A549 (cell line): ENCODE measurements at regions not wholly inside any gene's neighbourhood (a gene's known extent, or its start where the extent isn't known, plus 50 kb on each side); places are given as distances from the start of the nearest gene placed in this dataset.

Experiments
- CHD2 ChIP-seq: fragments of 150-350 bp; IDR thresholded peaks from 2 replicates; pipeline ENCODE4 v1.6.1; 2014; ENCODE audit warnings: low read length; ENCODE audit not compliant: partially characterized antibody
- EP300 ChIP-seq, 2 experiments: fragments of >200 bp; sonication (Bioruptor Twin); formaldehyde crosslinking; IDR thresholded peaks; 2 replicates in 1 of 2; 3 replicates in 1 of 2; pipeline ENCODE4 v1.6.1; 2016 to 2017
- HDAC2 ChIP-seq: fragments of 200-600 bp; sonication (generic); IDR thresholded peaks from 2 replicates; pipeline ENCODE4 v1.6.1; 2016
- HOXB13 ChIP-seq: fragments of 250-450 bp; sonication (Bioruptor Pico); IDR thresholded peaks from 2 replicates; pipeline ENCODE4 v1.5.0; 2020; ENCODE audit warnings: low read depth, mild to moderate bottlenecking, moderate library complexity
- JUNB ChIP-seq: fragments of >200 bp; sonication (Bioruptor Twin); formaldehyde crosslinking; IDR thresholded peaks from 2 replicates; pipeline ENCODE4 v1.6.1; 2016
- NR3C1 ChIP-seq: fragments of >200 bp; sonication (Bioruptor Twin); formaldehyde crosslinking; IDR thresholded peaks from 3 replicates; pipeline ENCODE4 v1.6.1; 2017
- POLR2A ChIP-seq: IDR thresholded peaks from 2 replicates; pipeline ENCODE4 v1.6.1; 2012; ENCODE audit warnings: mild to moderate bottlenecking, low read length
- ZFP36 ChIP-seq: fragments of 450-650 bp; IDR thresholded peaks from 2 replicates; pipeline ENCODE4 v1.6.1; 2014; ENCODE audit warnings: borderline replicate concordance; ENCODE audit not compliant: partially characterized antibody
- TF ChIP-seq, protein P1 (sequence below): fragments of >200 bp; sonication (Bioruptor Twin); formaldehyde crosslinking; IDR thresholded peaks from 3 replicates; pipeline ENCODE4 v1.5.1; 2016

DNA sequence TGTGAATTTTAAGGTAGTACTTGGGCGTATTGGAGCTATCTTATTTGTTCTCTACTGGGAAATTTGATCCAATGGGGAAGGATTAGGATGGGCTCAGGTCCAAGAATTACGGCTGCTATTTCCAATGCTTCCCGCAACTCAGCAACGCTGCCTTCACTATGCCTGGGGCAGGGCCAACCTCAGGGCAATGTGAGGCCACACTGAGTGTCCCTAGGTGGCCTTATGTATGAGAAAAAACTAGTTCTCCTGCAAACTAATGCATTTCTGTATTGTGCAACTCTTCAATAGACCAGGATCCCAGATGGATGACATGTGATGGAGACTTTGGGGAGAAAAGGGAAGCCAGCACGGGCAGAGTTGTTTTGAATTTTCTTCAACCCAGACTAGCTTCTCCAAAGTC, 168.1 kb downstream of the DUSP10 start:
- TF ChIP-seq, protein P1, sequence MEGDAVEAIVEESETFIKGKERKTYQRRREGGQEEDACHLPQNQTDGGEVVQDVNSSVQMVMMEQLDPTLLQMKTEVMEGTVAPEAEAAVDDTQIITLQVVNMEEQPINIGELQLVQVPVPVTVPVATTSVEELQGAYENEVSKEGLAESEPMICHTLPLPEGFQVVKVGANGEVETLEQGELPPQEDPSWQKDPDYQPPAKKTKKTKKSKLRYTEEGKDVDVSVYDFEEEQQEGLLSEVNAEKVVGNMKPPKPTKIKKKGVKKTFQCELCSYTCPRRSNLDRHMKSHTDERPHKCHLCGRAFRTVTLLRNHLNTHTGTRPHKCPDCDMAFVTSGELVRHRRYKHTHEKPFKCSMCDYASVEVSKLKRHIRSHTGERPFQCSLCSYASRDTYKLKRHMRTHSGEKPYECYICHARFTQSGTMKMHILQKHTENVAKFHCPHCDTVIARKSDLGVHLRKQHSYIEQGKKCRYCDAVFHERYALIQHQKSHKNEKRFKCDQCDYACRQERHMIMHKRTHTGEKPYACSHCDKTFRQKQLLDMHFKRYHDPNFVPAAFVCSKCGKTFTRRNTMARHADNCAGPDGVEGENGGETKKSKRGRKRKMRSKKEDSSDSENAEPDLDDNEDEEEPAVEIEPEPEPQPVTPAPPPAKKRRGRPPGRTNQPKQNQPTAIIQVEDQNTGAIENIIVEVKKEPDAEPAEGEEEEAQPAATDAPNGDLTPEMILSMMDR: no peak
- no peak for TF ChIP-seq NR3C1
- TF ChIP-seq JUNB: no peak
- no peak for TF ChIP-seq HOXB13 (CRISPR knock-in tag)
- no peak for TF ChIP-seq HDAC2
- no peak for TF ChIP-seq EP300 (IDR thresholded peaks at IDR 0.05)
- TF ChIP-seq POLR2A: no peak
- no peak for TF ChIP-seq ZFP36
- TF ChIP-seq CHD2: no peak
